HEK293T (cell line): ENCODE measurements at regions not wholly inside any gene's neighbourhood (a gene's known extent, or its start where the extent isn't known, plus 50 kb on each side); places are given as distances from the start of the nearest gene placed in this dataset.

ENCODE experiments used
- CTCF ChIA-PET: fragments of 350-600 bp; formaldehyde crosslinking; extraction: SDS; loops from one replicate; lab custom pipeline; 2021; ENCODE audit warnings: antibody characterized with exemption, inconsistent platforms; lab: Yijun Ruan, JAX
- POLR2A ChIA-PET: fragments of 350-600 bp; formaldehyde crosslinking; extraction: SDS; loops from one replicate; lab custom pipeline; 2020; ENCODE audit warnings: antibody characterized with exemption, inconsistent platforms; lab: Yijun Ruan, JAX
- DNase-seq: peaks from one replicate; pipeline ENCODE4 v3.0.0; 2012; ENCODE audit warnings: mixed read lengths; ENCODE audit errors: extremely low spot score
- ARNT ChIP-seq: fragments of 450-650 bp; IDR thresholded peaks from 2 replicates; pipeline ENCODE4 v1.6.1; 2017; ENCODE audit warnings: mild to moderate bottlenecking
- BHLHE40 ChIP-seq: fragments of 450-650 bp; IDR thresholded peaks from 2 replicates; pipeline ENCODE4 v1.6.1; 2016; ENCODE audit warnings: mild to moderate bottlenecking, moderate library complexity, borderline replicate concordance
- CTBP1 ChIP-seq: fragments of 450-650 bp; IDR thresholded peaks from 2 replicates; pipeline ENCODE4 v1.6.1; 2016; ENCODE audit warnings: borderline replicate concordance
- ELF4 ChIP-seq: fragments of 450-650 bp; IDR thresholded peaks from 2 replicates; pipeline ENCODE4 v1.6.1; 2017; ENCODE audit warnings: antibody characterized with exemption
- FOXA1 ChIP-seq: fragments of 450-650 bp; IDR thresholded peaks from 2 replicates; pipeline ENCODE4 v1.6.1; 2016; ENCODE audit warnings: mild to moderate bottlenecking
- FOXK2 ChIP-seq: fragments of 450-650 bp; IDR thresholded peaks from 2 replicates; pipeline ENCODE4 v1.6.1; 2016; ENCODE audit warnings: mild to moderate bottlenecking
- FOXM1 ChIP-seq: fragments of 450-650 bp; IDR thresholded peaks from 2 replicates; pipeline ENCODE4 v1.6.1; 2017; ENCODE audit warnings: mild to moderate bottlenecking, borderline replicate concordance
- HDGF ChIP-seq: fragments of 450-650 bp; IDR thresholded peaks from 2 replicates; pipeline ENCODE4 v1.6.1; 2017; ENCODE audit warnings: antibody characterized with exemption, borderline replicate concordance
- L3MBTL2 ChIP-seq: fragments of 450-650 bp; conservative IDR thresholded peaks from 2 replicates; pipeline ENCODE4 v1.6.1; 2016; ENCODE audit warnings: mild to moderate bottlenecking
- LEF1 ChIP-seq: fragments of 450-650 bp; IDR thresholded peaks from 2 replicates; pipeline ENCODE4 v1.6.1; 2017; ENCODE audit warnings: mild to moderate bottlenecking, borderline replicate concordance
- NFRKB ChIP-seq: fragments of 450-650 bp; IDR thresholded peaks from 2 replicates; pipeline ENCODE4 v1.6.1; 2016; ENCODE audit warnings: mild to moderate bottlenecking, moderate library complexity
- PKNOX1 ChIP-seq: fragments of 450-650 bp; IDR thresholded peaks from 2 replicates; pipeline ENCODE4 v1.6.1; 2016
- SP1 ChIP-seq: fragments of 450-650 bp; IDR thresholded peaks from 2 replicates; pipeline ENCODE4 v1.6.1; 2017
- SUZ12 ChIP-seq: fragments of 450-650 bp; IDR thresholded peaks from 2 replicates; pipeline ENCODE4 v1.6.1; 2016; ENCODE audit warnings: mild to moderate bottlenecking
- TARDBP ChIP-seq: fragments of 450-650 bp; IDR thresholded peaks from 2 replicates; pipeline ENCODE4 v1.6.1; 2016
- ZNF384 ChIP-seq: fragments of 450-650 bp; IDR thresholded peaks from 2 replicates; pipeline ENCODE4 v1.6.1; 2016

- CTCF ChIA-PET = no interaction called here
- no peak for DNase-seq
- POLR2A ChIA-PET = no interaction called here
- TF ChIP-seq L3MBTL2 (no peak), FOXM1 (no peak), NFRKB (no peak), ELF4 (no peak), SUZ12 (no peak), SP1 (no peak), LEF1 (no peak), ARNT (no peak)
Measured at GRCh38 chr3:67870477-67870876, 216.1 kb upstream of the SUCLG2 start.

- POLR2A ChIA-PET = no interaction called here
- no peak for DNase-seq
- CTCF ChIA-PET = no interaction called here
- TF ChIP-seq SUZ12 (no peak), SP1 (no peak), FOXM1 (no peak), CTBP1 (no peak), ZNF384 (no peak), TARDBP (no peak), ELF4 (no peak), L3MBTL2 (no peak), FOXK2 (no peak), BHLHE40 (no peak), PKNOX1 (no peak)
Measured at GRCh38 chr3:67866571-67866970, 212.2 kb upstream of the SUCLG2 start.

- CTCF ChIA-PET = no interaction called here
- POLR2A ChIA-PET = no interaction called here
- TF ChIP-seq SUZ12 = no peak
- DNase-seq = no peak
Measured at GRCh38 chr3:67864587-67865183, 210.3 kb upstream of the SUCLG2 start.

GRCh38 chr3:67863869-67864268 is 209.5 kb upstream of the SUCLG2 start:
- POLR2A ChIA-PET = no interaction called here
- DNase-seq = peak; percentile 18
- CTCF ChIA-PET = no interaction called here
- TF ChIP-seq ELF4 (no peak), LEF1 (no peak), SP1 (no peak)

GRCh38 chr3:67860429-67860828 is 206.0 kb upstream of the SUCLG2 start:
- ChIA-PET CTCF (no interaction called here), POLR2A (no interaction called here)
- DNase-seq = no peak
- no peak for TF ChIP-seq NFRKB
- TF ChIP-seq SUZ12 = no peak
- no peak for TF ChIP-seq CTBP1
- no peak for TF ChIP-seq ZNF384
- no peak for TF ChIP-seq HDGF
- TF ChIP-seq TARDBP = no peak
- no peak for TF ChIP-seq ELF4
- TF ChIP-seq FOXM1 = no peak
- no peak for TF ChIP-seq SP1
- TF ChIP-seq L3MBTL2 = no peak
- no peak for TF ChIP-seq BHLHE40
- TF ChIP-seq FOXK2 = no peak
- no peak for TF ChIP-seq PKNOX1
- TF ChIP-seq FOXA1 = no peak

GRCh38 chr3:67858492-67858891 is 204.1 kb upstream of the SUCLG2 start:
- POLR2A ChIA-PET = no interaction called here
- DNase-seq = no peak
- no peak for TF ChIP-seq NFRKB
- TF ChIP-seq CTBP1 = no peak
- no peak for TF ChIP-seq PKNOX1
- TF ChIP-seq SP1 = no peak
- no peak for TF ChIP-seq SUZ12
- no peak for TF ChIP-seq BHLHE40
- no peak for TF ChIP-seq ELF4
- no peak for TF ChIP-seq FOXA1
- TF ChIP-seq FOXM1 = no peak
- no peak for TF ChIP-seq HDGF
- TF ChIP-seq ZNF384 = no peak
- TF ChIP-seq ARNT = no peak
- TF ChIP-seq TARDBP = no peak
- TF ChIP-seq L3MBTL2 = no peak
- CTCF ChIA-PET = no interaction called here

GRCh38 chr3:67856718-67857117 is 202.3 kb upstream of the SUCLG2 start:
- POLR2A ChIA-PET = no interaction called here
- no peak for DNase-seq
- CTCF ChIA-PET = no interaction called here
- no peak for TF ChIP-seq SP1
